K562 (cell line): ENCODE measurements at regions not wholly inside any gene's neighbourhood (a gene's known extent, or its start where the extent isn't known, plus 50 kb on each side); places are given as distances from the start of the nearest gene placed in this dataset.

ENCODE experiments used
- ATAC-seq: fragments of 200-7000 bp; cut with Tn5 transposase; 3 replicates; pipeline ENCODE4 v1.9.1; 2020; ENCODE audit warnings: moderate library complexity
- BruUV-seq: library from RNA; stranded (reverse); fragments of 400-500 nt; replicated peaks from 2 replicates; lab custom pipeline; 2021; lab: Mats Ljungman, UMichigan
- CTCF ChIA-PET: fragments of 300-600 bp; formaldehyde crosslinking; extraction: SDS; loops from one replicate; lab custom pipeline; 2021; ENCODE audit warnings: low intra/inter-chr PET ratio; lab: Yijun Ruan, JAX
- POLR2A ChIA-PET: fragments of 300-600, 350-650 bp; sonication (Branson Sonifier 250); formaldehyde crosslinking; extraction: SDS; loops from one replicate; lab custom pipeline; 2021; ENCODE audit warnings: antibody characterized with exemption, inconsistent platforms; lab: Yijun Ruan, JAX
- DNase-seq, 4 experiments: peaks; one replicate each; pipeline versions ENCODE4 v3.0.0 to v3.0.0-alpha.2; 2011 to 2018; ENCODE audit warnings: low spot score in 3 of 4, mixed read lengths in 3 of 4; ENCODE audit errors: extremely low read depth in 1 of 4
- FAIRE-seq: peaks from 2 replicates; lab custom pipeline; 2011; peaks lifted over from hg19 to GRCh38; lab: Jason Lieb, UNC
- H2AFZ ChIP-seq: 2 replicates; pipeline ENCODE4 v1.6.0; 2011; ENCODE audit warnings: low read depth, low read length, control low read depth, inconsistent platforms
- H3K27ac ChIP-seq: fragments of 200-600 bp; 3 replicates; pipeline ENCODE4 v1.8.0; 2011; ENCODE audit warnings: low read depth, mild to moderate bottlenecking, control low read depth, inconsistent platforms, low read length, moderate library complexity, mixed read lengths; ENCODE audit errors: extremely low read depth
- H3K27me3 ChIP-seq, 2 experiments: fragments of 300-600 bp in 1 of 2; 2 replicates in 1 of 2; 3 replicates in 1 of 2; pipeline versions ENCODE4 v1.6.0 to v1.8.0; 2011; ENCODE audit warnings: inconsistent platforms in 2 of 2, low read length in 2 of 2, mild to moderate bottlenecking in 1 of 2, mixed read lengths in 1 of 2, moderate library complexity in 1 of 2; ENCODE audit not compliant: control insufficient read depth in 2 of 2, insufficient read depth in 2 of 2
- H3K36me3 ChIP-seq: fragments of 300-600 bp; 3 replicates; pipeline ENCODE4 v1.8.0; 2011; ENCODE audit warnings: mild to moderate bottlenecking, low read length, inconsistent platforms; ENCODE audit not compliant: control insufficient read depth, insufficient read depth
- H3K4me1 ChIP-seq, 2 experiments: fragments of 200-600 bp in 1 of 2; replicated peaks in 1 of 2; 2 replicates in 1 of 2; 3 replicates in 1 of 2; pipeline versions ENCODE4 v1.5.1 to v1.8.0; 2011; ENCODE audit warnings: inconsistent platforms in 2 of 2, low read length in 2 of 2, mild to moderate bottlenecking in 1 of 2, mixed read lengths in 1 of 2, moderate library complexity in 1 of 2; ENCODE audit not compliant: control insufficient read depth in 2 of 2, insufficient read depth in 2 of 2
- H3K4me2 ChIP-seq: 2 replicates; pipeline ENCODE4 v1.6.1; 2011; ENCODE audit warnings: low read length, control low read depth, inconsistent platforms, mixed read lengths; ENCODE audit not compliant: insufficient read depth
- H3K4me3 ChIP-seq: fragments of 200-600 bp; sonication (generic), shearing (Covaris generic); 2 replicates; pipeline ENCODE4 v1.5.1; 2016; ENCODE audit warnings: control low read depth, inconsistent platforms
- H3K79me2 ChIP-seq: fragments of 200-600 bp; 3 replicates; pipeline ENCODE4 v1.8.0; 2011; ENCODE audit warnings: low read length, inconsistent platforms; ENCODE audit not compliant: control insufficient read depth, insufficient read depth
- H3K9ac ChIP-seq, 2 experiments: 2 replicates each; pipeline versions ENCODE4 v1.6.0 to v1.6.1; 2011; ENCODE audit warnings: low read depth in 2 of 2, low read length in 2 of 2, control low read depth in 1 of 2, inconsistent platforms in 1 of 2, mild to moderate bottlenecking in 1 of 2, mixed read lengths in 1 of 2; ENCODE audit not compliant: insufficient read depth in 1 of 2
- H3K9me1 ChIP-seq: one replicate; pipeline ENCODE4 v1.6.0; 2011; ENCODE audit warnings: inconsistent platforms, mild to moderate bottlenecking, low read length, moderate library complexity; ENCODE audit not compliant: control insufficient read depth, insufficient read depth
- H3K9me3 ChIP-seq: replicated peaks from 2 replicates; pipeline ENCODE4 v1.5.1; 2011; ENCODE audit warnings: low read depth, low read length, inconsistent platforms; ENCODE audit not compliant: control insufficient read depth, insufficient read depth
- H4K20me1 ChIP-seq: replicated peaks from 2 replicates; pipeline ENCODE4 v1.6.1; 2011; ENCODE audit warnings: low read length, inconsistent platforms, mixed read lengths; ENCODE audit not compliant: control insufficient read depth, insufficient read depth
- BACH1 ChIP-seq: fragments of 200-800 bp; sonication (Bioruptor generic); IDR thresholded peaks from 2 replicates; pipeline ENCODE4 v1.6.1; 2016; ENCODE audit warnings: missing genetic modification characterization, missing compliant biosample characterization
- DIDO1 ChIP-seq: fragments of 450-650 bp; IDR thresholded peaks from 2 replicates; pipeline ENCODE4 v1.6.1; 2016; ENCODE audit warnings: low read depth, missing biosample characterization, missing genetic modification characterization
- E2F1 ChIP-seq: sonication (generic); formaldehyde crosslinking; IDR thresholded peaks from 2 replicates; pipeline ENCODE4 v1.8.1; 2023; ENCODE audit warnings: mild to moderate bottlenecking, missing genetic modification reagents, moderate library complexity
- E2F3 ChIP-seq: fragments of 250-450 bp; sonication (Bioruptor Pico); IDR thresholded peaks from 2 replicates; pipeline ENCODE4 v1.4.0; 2020; ENCODE audit warnings: mild to moderate bottlenecking
- LCOR ChIP-seq: sonication (generic); formaldehyde crosslinking; IDR thresholded peaks from 2 replicates; pipeline ENCODE4 v1.8.0; 2022; ENCODE audit warnings: mild to moderate bottlenecking, missing genetic modification reagents
- RBM34 ChIP-seq: fragments of 200-400 bp; formaldehyde crosslinking; IDR thresholded peaks from 2 replicates; pipeline ENCODE4 v1.6.1; 2018; ENCODE audit warnings: low read length, borderline replicate concordance; ENCODE audit not compliant: insufficient read depth
- TARDBP ChIP-seq: fragments of 450-650 bp; IDR thresholded peaks from 2 replicates; pipeline ENCODE4 v1.6.1; 2016
- THAP12 ChIP-seq: fragments of 250-450 bp; sonication (Bioruptor Pico); IDR thresholded peaks from 2 replicates; pipeline ENCODE4 v1.9.0; 2021; ENCODE audit warnings: mild to moderate bottlenecking, inconsistent platforms
- ZNF239 ChIP-seq: fragments of 250-450 bp; sonication (Bioruptor Pico); IDR thresholded peaks from 2 replicates; pipeline ENCODE4 v1.4.0; 2020; ENCODE audit warnings: mild to moderate bottlenecking
- WGBS: fragments of 100-300 bp; shearing (Covaris generic); methylation state at CpG from one replicate; pipeline ENCODE4 v1.1.6; 2016; ENCODE audit warnings: low coverage, mixed read lengths; ENCODE audit not compliant: insufficient coverage; ENCODE audit errors: missing lambda C conversion rate; 5-methylcytosine and 5-hydroxymethylcytosine counted together
- in situ Hi-C: fragments of 300-500 bp; cut with MboI; formaldehyde crosslinking; loops from 4 replicates; pipeline ENCODE4 v1.15.0; 2018; ENCODE audit warnings: inconsistent platforms, mixed read lengths
- intact Hi-C: fragments of 100-400 bp; cut with micrococcal nuclease; formaldehyde crosslinking; loops from 2 replicates; pipeline ENCODE4 v1.14.2; 2022

DNA sequence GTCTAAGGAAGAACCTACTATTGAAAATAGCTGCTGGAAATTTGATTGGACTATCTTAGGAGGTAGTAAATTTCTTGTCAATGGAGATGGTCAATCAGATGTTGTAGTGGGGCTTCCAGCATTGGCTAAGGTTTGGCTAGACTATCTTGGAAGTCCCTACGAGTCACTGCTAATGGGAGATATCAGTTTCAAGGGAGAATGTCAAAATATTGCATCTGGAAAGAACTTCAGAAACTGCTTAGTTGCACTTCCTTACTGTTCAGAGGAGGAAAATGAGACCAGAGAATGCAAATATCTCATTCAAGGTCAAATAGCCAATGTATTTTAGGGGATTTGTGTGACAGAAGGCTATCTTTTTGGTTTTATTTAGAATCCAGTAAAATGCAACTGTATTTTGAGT lies 53.5 kb upstream of the CCN2 start:
- Histone ChIP-seq H3K27me3 (no peaks in the 10 kb centered on the region), H3K79me2 (no peaks in the 10 kb centered on the region), H3K36me3 (no peaks in the 10 kb centered on the region), H3K9me3 (no peaks in the 10 kb centered on the region), H3K9ac (no peak overlapping the region), H2AFZ (no peak overlapping the region), H3K9me1 (no peaks in the 10 kb centered on the region), H3K27ac (no peak overlapping the region), H3K4me1 (no peaks in the 10 kb centered on the region), H4K20me1 (no peaks in the 10 kb centered on the region), H3K4me3 (no peak overlapping the region), H3K4me2 (no peak overlapping the region)
- in situ Hi-C loops (no loop called here), intact Hi-C loops (no loop called here)
- TF ChIP-seq E2F1 (CRISPR knock-in tag) (no peak), TARDBP (no peak), LCOR (CRISPR knock-in tag) (no peak), ZNF239 (CRISPR knock-in tag) (no peak), THAP12 (CRISPR knock-in tag) (no peak), RBM34 (no peak), E2F3 (CRISPR knock-in tag) (no peak), DIDO1 (tag) (no peak), BACH1 (tag) (no peak)
- no TSS peak for BruUV-seq
- ChIA-PET POLR2A (no interaction called here), CTCF (no interaction called here)
- 0% methylated on average over 1 of the region's 1 CpG for WGBS
- FAIRE-seq, result no peak
- ATAC-seq, result no peak
- DNase-seq, result no peak
